Stimulated activated CD4-positive, alpha-beta T cell treated with anti-CD3 and anti-CD28 coated beads, TNF-alpha, amount 100 ng/mL, for 24 hours (primary cell): ENCODE measurements at regions not wholly inside any gene's neighbourhood (a gene's known extent, or its start where the extent isn't known, plus 50 kb on each side); places are given as distances from the start of the nearest gene placed in this dataset.
"Not testable (repeated sequence)": the region's sequence is repeated elsewhere in the genome, so short reads cannot be mapped to it uniquely, and the experiment has no call there.

Experiments used
- DNase-seq, 3 experiments: peaks; one replicate each; pipeline ENCODE4 v3.0.0-alpha.2; 2020; ENCODE audit warnings: low read depth in 3 of 3

- no peak for DNase-seq
These were observed 195.4 kb downstream of the GOLGA6L6 start for GRCh38 chr15:20346082-20346805.

DNA sequence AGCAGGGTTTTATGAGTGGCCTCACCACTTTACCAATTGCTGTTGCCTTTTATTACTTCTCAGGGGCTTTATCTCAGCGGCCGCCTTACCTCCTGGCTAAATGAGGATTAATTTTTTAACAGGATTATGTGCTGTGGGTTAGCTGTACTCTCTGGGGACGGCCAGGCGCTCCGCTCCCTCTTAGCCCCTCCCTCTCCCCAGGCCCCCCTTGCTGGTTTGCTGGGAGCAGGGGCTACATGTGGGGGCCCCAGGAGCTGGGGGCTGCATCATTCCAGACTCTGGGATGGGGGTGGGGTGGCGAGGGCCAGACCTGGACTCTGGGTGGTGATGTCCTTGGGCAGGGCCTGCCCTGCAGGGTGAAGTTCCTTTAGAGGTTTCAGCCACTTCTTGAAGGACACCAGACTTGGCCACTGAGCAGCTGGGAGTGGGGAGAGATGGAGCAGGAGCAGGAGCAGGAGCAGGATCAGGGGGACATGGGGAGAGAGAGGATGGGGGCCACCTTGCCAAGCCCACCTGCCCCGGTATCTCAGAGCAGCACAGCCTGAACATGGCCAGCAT, 196.1 kb downstream of the GOLGA6L6 start:
- DNase-seq = no peak

GRCh38 chr15:20344601-20345400, 196.8 kb downstream of the GOLGA6L6 start:
- no peak for DNase-seq

GRCh38 chr15:20343395-20344211, 198.0 kb downstream of the GOLGA6L6 start:
- DNase-seq = not testable (repeated sequence)

- not testable (repeated sequence) for DNase-seq
These were observed 198.8 kb downstream of the GOLGA6L6 start for GRCh38 chr15:20342601-20343394.

DNA sequence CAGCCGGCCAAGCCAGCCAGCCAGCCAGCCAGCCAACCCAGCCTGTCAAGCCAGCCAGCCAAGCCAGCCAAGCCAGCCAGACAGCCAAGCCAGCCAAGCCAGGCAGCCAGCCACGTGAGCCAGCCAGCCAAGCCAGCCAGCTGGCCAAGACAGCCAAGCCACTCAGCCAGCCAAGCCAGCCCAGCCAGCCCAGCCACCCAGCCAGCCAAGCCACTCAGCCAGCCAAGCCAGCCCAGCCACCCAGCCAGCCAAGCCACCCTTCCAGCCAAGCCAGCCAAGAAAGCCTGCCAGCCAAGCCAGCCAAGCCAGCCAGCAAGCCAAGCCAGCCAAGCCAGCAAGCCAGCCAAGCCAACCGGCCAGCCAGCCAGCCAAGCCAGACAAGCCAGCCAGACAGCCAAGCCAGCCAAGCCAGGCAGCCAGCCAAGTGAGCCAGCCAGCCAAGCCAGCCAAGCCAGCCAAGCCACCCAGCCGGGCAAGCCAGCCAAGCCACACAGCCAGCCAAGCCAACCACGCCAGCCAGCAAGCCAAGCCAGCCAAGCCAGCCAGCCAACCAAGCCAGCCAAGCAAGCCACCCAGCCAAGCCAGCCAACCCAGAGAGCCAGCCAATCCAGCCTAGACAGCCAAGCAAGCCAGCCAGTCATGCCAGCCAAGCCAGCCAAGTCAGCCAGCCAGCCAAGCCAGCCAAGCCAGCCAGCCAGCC, 199.5 kb downstream of the GOLGA6L6 start:
- no peak for DNase-seq

- DNase-seq = no peak
These were observed 200.5 kb downstream of the GOLGA6L6 start for GRCh38 chr15:20340931-20341661.

- DNase-seq = no peak
These were observed 201.2 kb downstream of the GOLGA6L6 start for GRCh38 chr15:20340331-20340811.

- not testable (repeated sequence) for DNase-seq
These were observed 202.4 kb downstream of the GOLGA6L6 start for GRCh38 chr15:20339086-20339791.

GRCh38 chr15:20338671-20339070, 202.9 kb downstream of the GOLGA6L6 start:
- DNase-seq = not testable (repeated sequence)

DNA sequence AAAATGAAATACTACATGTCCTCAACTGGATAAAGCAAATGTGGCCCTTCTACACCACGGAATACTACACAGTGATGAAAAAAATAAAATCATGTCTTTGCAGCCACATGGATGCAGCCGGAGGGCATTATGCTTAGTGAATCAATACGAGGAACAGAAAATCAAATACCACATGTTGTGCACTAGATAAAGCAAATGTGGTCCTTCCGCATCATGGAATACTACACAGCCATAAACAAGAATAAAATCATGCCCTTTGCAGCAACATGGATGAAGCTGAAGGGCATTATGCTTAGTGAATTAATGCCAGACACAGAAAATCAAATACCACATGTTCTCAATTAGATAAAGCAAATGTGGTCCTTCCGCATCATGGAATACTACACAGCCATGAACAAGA, 204.4 kb downstream of the GOLGA6L6 start:
- not testable (repeated sequence) for DNase-seq

DNA sequence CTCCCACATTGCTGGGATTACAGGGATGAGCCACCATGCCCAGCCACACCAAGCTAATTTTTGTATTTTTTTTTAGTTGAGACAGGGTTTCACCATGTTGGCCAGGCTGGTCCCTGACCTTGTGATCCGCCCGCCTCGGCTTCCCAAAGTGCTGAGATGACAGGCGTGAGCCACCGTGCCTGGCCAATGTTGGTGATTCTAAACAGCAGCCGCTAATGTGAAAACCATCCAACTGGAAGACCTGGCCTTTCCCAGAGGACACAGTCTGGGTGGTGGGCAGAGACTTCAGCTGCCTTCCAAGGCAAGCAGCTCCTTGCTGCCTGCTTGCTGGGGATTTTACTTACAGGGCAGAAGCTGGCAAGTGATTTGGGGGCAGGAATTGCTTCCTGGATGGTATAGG, 207.1 kb downstream of the GOLGA6L6 start:
- not testable (repeated sequence) for DNase-seq

GRCh38 chr15:20325751-20326150, 215.8 kb downstream of the GOLGA6L6 start:
- not testable (repeated sequence) for DNase-seq

GRCh38 chr15:20317132-20317531, 224.5 kb downstream of the GOLGA6L6 start:
- not testable (repeated sequence) for DNase-seq

- DNase-seq = not testable (repeated sequence)
These were observed 230.5 kb downstream of the GOLGA6L6 start for GRCh38 chr15:20311014-20311680.

- no peak for DNase-seq
These were observed 231.0 kb downstream of the GOLGA6L6 start for GRCh38 chr15:20310603-20311002.

GRCh38 chr15:20309966-20310365, 231.6 kb downstream of the GOLGA6L6 start:
- DNase-seq = not testable (repeated sequence)

DNA sequence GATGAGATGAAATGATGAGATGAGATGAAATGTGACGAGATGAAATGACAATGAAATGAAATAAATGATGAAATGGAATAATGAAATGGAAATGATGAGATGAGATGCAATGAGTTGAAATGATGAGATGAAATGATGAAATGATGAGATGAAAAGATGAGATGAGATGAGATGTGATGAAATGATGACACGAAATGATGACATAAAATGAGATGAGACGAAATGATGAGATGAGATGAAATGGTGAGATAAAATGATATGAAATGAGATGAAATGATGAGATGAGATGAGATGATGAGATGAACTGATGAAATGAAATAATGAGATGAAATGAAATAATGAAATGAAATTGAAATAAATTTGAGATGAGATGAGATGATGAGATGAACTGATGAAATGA, 232.2 kb downstream of the GOLGA6L6 start:
- DNase-seq = not testable (repeated sequence)
